Middle frontal gyrus (tissue), 1 donor: ENCODE measurements at regions not wholly inside any gene's neighbourhood (a gene's known extent, or its start where the extent isn't known, plus 50 kb on each side); places are given as distances from the start of the nearest gene placed in this dataset.

Experiments
- DNase-seq: peaks from one replicate; pipeline ENCODE4 v3.0.0-alpha.2; 2015; ENCODE audit warnings: low spot score; ENCODE audit errors: extremely low spot score

GRCh38 chr14:31943861-31944255 lies 133.2 kb upstream of the ARHGAP5 start:
- no peak for DNase-seq

GRCh38 chr14:31944256-31945073 lies 132.6 kb upstream of the ARHGAP5 start:
- DNase-seq = no peak

- DNase-seq = no peak
These were observed 132.0 kb upstream of the ARHGAP5 start for GRCh38 chr14:31945074-31945613.

DNA sequence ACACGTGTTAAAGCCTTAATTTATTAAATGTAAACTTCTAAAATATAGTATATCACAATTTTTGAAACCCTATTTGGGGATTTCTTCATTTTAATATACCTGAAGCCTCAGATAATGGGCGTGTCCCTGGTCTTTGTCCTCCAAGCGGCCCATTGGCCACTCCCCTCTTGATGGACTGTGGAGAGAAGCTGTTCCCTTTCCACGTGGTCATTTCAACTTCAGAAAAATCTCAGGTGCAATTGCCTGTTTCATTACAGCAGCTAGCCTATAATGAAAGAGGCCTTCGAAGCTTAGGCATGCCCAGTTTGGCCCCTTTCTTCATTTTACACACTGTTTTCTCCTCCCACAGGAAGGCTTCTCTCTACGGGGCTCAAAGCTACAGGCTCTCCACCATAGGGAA lies 131.4 kb upstream of the ARHGAP5 start:
- DNase-seq = no peak

DNA sequence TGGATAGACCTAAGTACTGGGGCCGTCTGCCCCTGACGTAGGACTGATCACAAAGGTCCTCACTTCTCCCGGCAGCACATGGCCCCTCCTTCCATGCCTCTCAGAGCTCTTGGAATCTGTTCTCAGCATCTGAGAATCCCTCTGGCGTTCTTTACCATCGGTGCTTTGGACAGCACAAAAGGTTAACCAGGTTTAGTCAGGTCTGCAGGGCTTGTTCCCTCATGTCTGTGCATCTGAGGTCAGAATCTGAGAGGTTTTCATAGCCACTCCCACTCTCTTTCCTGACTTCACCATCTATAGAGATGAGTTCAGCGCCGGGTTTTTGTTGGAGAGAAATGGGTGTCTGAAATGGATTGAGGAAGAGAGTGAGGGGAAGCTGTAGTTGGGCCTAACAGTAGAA lies 130.0 kb upstream of the ARHGAP5 start:
- DNase-seq = no peak

DNA sequence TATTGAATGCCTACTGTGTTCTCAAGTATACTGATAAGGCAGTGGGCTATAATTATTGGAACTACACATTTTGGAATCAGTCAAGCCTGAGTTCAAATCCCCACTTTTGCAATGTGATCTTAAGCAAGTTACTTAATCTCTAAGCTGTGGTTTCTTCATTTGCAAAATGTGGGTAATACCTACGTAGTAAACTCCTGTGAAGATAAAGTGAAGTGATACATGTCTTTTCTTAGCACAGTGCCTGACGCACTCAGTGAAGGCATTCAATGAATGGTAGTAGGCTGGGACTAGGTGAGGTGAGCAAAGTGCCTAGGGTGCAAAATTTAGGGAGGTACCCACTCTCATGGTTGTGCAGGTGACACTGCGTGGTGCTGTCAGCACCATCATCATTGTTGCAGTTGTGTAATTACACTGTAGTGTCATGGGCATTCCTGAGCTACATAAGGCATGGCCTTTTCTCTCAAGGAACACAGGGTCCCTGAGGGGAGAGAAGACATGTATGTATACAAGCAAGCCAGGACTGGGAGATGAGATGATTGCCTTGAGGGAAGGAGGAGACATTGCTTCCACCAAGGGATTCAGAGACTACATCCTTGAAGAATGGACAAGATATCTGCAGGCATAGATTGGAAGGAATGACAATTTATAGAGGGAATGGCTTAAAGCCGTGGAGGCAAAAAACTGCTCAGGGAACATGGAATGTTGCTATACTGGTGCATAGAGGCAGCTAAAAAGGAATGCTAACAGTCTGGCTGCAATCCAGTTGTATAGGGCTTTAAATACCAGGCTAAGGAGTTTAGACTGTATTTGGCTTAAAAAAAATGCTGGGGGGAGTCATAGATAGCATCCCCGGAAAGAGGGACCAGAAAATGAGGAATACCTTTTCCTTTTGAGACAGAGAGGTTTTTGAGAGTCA lies 129.2 kb upstream of the ARHGAP5 start:
- no peak for DNase-seq

DNA sequence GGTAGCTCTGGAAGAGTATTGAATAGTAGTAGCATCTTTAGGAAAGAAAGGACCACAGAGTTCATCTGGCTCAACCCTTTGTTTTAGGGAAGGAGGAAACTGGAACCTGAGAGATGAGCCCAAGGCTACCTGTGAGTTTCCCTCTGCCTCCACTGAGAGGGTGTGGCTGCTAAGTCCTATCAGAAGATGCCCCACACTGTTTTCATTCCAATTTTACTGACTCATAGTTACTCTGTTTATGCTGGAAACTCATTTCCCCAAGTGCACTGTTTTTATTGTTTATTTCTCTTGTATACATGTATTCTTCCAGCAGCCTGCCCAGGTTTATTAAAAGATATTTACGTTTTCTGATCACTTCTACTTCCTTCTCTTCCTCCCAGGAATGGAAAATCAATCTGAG lies 127.4 kb upstream of the ARHGAP5 start:
- no peak for DNase-seq

GRCh38 chr14:31950331-31950730 lies 126.8 kb upstream of the ARHGAP5 start:
- DNase-seq = no peak

GRCh38 chr14:31950764-31951637 lies 126.1 kb upstream of the ARHGAP5 start:
- no peak for DNase-seq

DNA sequence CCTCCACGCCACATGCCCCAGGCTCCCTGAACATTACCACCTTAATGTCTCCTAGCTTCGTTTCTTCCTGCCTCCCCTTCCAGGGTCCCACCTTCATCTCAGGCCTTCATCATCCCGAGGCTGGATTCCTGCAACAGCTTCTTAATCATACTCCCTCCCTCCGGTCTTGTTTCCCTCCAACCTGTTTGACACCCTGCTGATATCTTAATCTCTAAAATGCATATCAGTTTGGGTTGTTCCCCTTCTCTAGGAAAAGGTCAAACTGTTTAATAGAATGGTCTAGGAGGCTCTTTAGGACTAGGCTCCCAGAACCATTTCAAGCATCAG lies 125.5 kb upstream of the ARHGAP5 start:
- no peak for DNase-seq

GRCh38 chr14:31952573-31952972 lies 124.5 kb upstream of the ARHGAP5 start:
- no peak for DNase-seq

DNA sequence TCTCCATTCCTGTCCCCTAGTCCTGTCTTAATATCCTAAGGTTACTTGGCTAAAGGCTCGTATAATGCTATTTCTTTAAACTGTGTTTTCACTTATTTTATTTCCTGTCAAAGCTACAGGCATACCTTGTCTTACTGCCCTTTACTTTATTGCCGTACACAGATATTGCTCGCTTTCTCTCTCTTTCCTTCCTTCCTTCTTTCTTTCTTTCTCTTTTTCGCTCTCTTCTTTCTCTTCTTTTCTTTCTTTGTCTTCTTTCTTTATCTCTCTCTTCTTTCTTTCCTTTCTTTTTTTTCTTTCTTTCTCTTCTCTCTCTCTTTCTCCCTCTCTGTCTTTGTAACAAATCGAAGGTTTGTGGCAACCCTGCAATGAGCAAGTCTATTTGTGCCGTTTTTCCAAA lies 123.9 kb upstream of the ARHGAP5 start:
- DNase-seq = no peak

DNA sequence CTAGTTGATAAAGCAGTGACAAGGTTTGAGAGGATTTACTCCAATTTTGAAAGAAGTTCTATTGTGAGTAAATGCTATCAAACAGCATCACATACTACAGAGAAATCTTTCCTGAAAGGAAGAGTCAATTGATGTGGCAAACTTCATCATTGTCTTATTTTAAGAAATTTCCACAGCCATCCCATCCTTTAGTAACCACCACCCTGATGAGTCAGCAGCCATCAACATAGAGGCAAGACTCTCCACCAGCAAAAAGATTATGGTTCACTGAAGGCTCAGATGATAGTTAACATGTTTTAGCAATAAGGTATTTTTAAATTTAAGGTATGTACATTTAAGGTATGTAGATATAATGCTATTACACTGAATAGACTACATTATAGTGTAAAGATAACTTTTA lies 122.1 kb upstream of the ARHGAP5 start:
- DNase-seq = no peak

GRCh38 chr14:31955936-31956579 lies 121.0 kb upstream of the ARHGAP5 start:
- DNase-seq = no peak

- DNase-seq = no peak
These were observed 119.5 kb upstream of the ARHGAP5 start for GRCh38 chr14:31957565-31957964.

DNA sequence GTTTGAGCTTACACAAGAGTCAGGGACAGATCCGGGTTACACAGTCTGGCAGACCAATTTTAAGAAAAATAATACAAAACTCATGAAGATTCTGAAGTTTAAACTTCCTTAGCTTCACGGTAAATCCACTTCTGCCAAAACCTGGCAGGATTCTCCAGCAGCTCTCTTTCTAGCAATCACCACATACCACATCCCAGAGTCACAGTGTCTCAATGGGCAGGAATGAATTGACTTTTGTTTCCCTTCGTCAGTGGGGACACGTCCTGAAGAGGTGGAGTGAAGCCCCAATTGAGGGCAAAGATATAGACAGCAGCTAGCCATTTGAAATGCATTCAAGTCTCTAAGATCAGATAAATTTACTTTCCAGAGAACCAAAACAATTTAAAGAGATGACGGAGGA lies 117.1 kb upstream of the ARHGAP5 start:
- no peak for DNase-seq

GRCh38 chr14:31961896-31962295 lies 115.2 kb upstream of the ARHGAP5 start:
- no peak for DNase-seq

DNA sequence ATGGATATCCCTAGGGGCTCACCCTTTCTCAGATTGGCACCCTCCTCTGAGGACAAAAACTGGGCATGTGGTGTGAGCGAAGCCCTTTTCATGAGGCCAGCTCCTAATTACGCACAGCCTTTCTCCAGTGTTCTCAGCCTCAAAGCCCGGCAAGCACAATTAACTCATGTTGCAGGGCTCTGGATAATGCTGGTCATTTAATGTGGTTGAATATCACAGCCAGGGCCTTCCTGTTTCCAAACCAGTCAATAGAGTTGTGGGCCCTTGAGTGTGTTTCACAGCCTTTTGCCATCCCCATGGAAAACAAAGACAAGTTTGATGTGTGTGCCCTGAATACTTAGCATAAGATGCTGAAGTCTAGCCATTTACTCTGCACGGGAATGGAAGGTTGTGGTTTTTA lies 114.2 kb upstream of the ARHGAP5 start:
- peak; percentile 7 for DNase-seq

DNA sequence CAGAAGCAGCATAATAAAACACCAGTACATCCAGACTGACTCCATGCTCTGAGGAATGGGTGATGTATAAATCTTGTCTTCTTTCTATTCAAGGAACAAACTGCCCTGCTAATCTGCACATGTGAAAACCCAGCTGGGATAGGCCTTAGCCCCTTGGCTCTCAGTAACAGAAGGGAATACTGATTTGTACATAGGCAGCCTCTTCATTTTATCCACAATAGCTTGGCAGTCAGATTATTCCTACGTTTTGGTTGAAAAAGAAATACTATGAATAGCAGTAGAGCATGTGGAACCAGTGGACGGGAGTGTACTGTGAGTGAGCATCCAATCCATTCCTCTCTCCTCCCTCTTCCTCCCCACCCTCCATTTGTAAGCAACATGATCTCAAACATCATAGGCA lies 113.5 kb upstream of the ARHGAP5 start:
- no peak for DNase-seq

DNA sequence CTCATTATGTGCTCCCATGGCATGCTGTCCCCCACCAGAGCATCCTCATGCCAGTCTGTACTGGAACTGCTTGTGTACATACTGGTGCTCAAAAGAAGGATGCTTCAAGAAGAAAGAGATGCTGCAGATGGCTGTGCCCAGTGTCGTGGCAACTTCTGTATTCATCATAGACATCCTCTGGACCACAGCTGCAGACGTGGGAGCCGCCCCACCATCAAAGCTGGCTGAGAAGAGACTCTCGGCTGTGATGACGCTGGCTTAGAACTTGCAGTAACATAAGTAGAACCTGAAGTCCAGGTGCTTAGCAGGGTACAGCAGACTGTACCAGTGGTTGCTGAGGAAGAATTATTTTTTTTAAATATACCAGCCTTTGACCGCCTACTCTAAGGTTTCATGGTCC lies 112.6 kb upstream of the ARHGAP5 start:
- DNase-seq = no peak
